ENCODE measurements at regions not wholly inside any gene's neighbourhood (a gene's known extent, or its start where the extent isn't known, plus 50 kb on each side); places are given as distances from the start of the nearest gene placed in this dataset.

DNA sequence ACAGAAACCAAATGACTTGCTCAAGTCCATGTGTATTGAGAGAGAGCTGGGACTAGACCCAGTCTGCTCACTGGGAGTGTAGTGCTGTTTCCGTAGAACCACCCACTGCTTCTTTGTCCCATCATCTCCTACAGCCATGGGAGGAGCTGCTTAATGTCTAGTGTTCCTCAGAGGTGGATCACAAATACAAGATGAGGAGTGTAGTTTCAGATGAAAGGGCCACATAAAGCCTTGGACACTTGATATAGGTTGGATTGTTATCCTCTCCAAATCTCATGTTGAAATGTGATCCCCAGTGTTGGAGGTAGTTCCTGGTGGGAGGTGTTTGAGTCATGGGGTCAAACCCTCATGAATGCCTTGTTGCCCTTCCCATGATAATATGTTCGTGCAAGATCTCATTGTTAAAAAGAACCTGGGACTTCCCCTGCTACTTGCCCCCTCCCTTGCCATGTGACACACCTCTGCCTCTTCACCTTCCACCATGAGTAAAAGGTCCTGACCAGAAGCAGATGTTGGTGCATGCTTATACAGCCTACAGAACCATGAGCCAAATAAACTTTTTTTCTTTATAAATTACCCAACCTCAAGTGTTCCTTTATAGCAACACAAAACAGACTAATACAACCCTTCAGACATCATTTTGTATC, 127.5 kb upstream of the DNAH14 start:
- ATAC-seq (ENCODE audit: low read depth) (no peak), DNase-seq (no peak)
- H4K20me1 ChIP-seq (ENCODE audit: insufficient read depth, low read length): no peaks in the 10 kb centered on the region
- no peak overlapping the region for H3K14ac ChIP-seq (replicated peaks; ENCODE audit: low read depth, low read length)
- H3K56ac ChIP-seq (ENCODE audit: extremely low read depth, insufficient read depth, low read length): no peak overlapping the region
- ChIA-PET CTCF (no interaction called here), POLR2A (ENCODE audit: unreplicated experiment) (no interaction called here)
- H3K4ac ChIP-seq (ENCODE audit: low read depth, low read length): no peak overlapping the region
- no peak overlapping the region for H3K27ac ChIP-seq (ENCODE audit: insufficient read depth, low read length)
- no peaks in the 10 kb centered on the region for H3K9me1 ChIP-seq (ENCODE audit: insufficient read depth, low read length)
- H4K8ac ChIP-seq (ENCODE audit: low read depth in 2 of 2, low read length in 2 of 2): no peak overlapping the region
- no peaks in the 10 kb centered on the region for H3K36me3 ChIP-seq (ENCODE audit: control insufficient read depth, insufficient read depth, low read length)
- H3K23ac ChIP-seq (ENCODE audit: low read depth, low read length): no peak overlapping the region
- H3K4me1 ChIP-seq (ENCODE audit: control insufficient read depth, insufficient read depth, low read length): no peaks in the 10 kb centered on the region
- H3K9ac ChIP-seq (ENCODE audit: low read depth, low read length): no peak overlapping the region
- no peak for TF ChIP-seq POLR2A (IDR thresholded peaks at IDR 0.05; ENCODE audit: low read depth, low read length)
- TF ChIP-seq RCOR1 (IDR thresholded peaks at IDR 0.05; ENCODE audit: insufficient replicate concordance, low read length): no peak
- no peak for TF ChIP-seq NFE2L2 (IDR thresholded peaks at IDR 0.05; ENCODE audit: low read depth, low read length)
- TF ChIP-seq, protein P1, sequence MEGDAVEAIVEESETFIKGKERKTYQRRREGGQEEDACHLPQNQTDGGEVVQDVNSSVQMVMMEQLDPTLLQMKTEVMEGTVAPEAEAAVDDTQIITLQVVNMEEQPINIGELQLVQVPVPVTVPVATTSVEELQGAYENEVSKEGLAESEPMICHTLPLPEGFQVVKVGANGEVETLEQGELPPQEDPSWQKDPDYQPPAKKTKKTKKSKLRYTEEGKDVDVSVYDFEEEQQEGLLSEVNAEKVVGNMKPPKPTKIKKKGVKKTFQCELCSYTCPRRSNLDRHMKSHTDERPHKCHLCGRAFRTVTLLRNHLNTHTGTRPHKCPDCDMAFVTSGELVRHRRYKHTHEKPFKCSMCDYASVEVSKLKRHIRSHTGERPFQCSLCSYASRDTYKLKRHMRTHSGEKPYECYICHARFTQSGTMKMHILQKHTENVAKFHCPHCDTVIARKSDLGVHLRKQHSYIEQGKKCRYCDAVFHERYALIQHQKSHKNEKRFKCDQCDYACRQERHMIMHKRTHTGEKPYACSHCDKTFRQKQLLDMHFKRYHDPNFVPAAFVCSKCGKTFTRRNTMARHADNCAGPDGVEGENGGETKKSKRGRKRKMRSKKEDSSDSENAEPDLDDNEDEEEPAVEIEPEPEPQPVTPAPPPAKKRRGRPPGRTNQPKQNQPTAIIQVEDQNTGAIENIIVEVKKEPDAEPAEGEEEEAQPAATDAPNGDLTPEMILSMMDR (conservative IDR thresholded peaks at IDR 0.05; ENCODE audit: low read depth, low read length): no peak
- TF ChIP-seq MAFK (IDR thresholded peaks at IDR 0.05; ENCODE audit: low read depth, low read length): no peak
- no peak for TF ChIP-seq MXI1 (IDR thresholded peaks at IDR 0.05; ENCODE audit: borderline replicate concordance, low read depth, low read length)
- TF ChIP-seq, protein P2, sequence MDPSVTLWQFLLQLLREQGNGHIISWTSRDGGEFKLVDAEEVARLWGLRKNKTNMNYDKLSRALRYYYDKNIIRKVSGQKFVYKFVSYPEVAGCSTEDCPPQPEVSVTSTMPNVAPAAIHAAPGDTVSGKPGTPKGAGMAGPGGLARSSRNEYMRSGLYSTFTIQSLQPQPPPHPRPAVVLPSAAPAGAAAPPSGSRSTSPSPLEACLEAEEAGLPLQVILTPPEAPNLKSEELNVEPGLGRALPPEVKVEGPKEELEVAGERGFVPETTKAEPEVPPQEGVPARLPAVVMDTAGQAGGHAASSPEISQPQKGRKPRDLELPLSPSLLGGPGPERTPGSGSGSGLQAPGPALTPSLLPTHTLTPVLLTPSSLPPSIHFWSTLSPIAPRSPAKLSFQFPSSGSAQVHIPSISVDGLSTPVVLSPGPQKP (IDR thresholded peaks at IDR 0.05; ENCODE audit: borderline replicate concordance, low read depth, low read length): no peak
- TF ChIP-seq CEBPB (IDR thresholded peaks at IDR 0.05; ENCODE audit: low read depth, low read length): no peak
- TF ChIP-seq FOS (IDR thresholded peaks at IDR 0.05; ENCODE audit: low read depth, low read length): no peak
- TF ChIP-seq RFX5 (IDR thresholded peaks at IDR 0.05; ENCODE audit: low read depth, low read length): no peak
- no peak for TF ChIP-seq MAZ (IDR thresholded peaks at IDR 0.05; ENCODE audit: borderline replicate concordance, low read depth, low read length)
- no peak for TF ChIP-seq RAD21 (IDR thresholded peaks at IDR 0.05; ENCODE audit: low read length)
- TF ChIP-seq, protein P3, sequence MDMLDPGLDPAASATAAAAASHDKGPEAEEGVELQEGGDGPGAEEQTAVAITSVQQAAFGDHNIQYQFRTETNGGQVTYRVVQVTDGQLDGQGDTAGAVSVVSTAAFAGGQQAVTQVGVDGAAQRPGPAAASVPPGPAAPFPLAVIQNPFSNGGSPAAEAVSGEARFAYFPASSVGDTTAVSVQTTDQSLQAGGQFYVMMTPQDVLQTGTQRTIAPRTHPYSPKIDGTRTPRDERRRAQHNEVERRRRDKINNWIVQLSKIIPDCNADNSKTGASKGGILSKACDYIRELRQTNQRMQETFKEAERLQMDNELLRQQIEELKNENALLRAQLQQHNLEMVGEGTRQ (IDR thresholded peaks at IDR 0.05; ENCODE audit: low read depth, low read length): no peak
- TF ChIP-seq BHLHE40 (IDR thresholded peaks at IDR 0.05; ENCODE audit: low read depth, low read length): no peak
- TF ChIP-seq SMC3 (IDR thresholded peaks at IDR 0.05; ENCODE audit: low read depth, low read length): no peak
- no peak overlapping the region for H3K4me2 ChIP-seq (ENCODE audit: low read depth, low read length)
- H2BK120ac ChIP-seq (ENCODE audit: low read depth, low read length): no peak overlapping the region
- intact Hi-C loops (cut with micrococcal nuclease): no loop called here
- H2AFZ ChIP-seq (replicated peaks; ENCODE audit: low read length, poor library complexity): no peak overlapping the region
- peaks cover 3% of the 10 kb centered on the region for H3K27me3 ChIP-seq (ENCODE audit: control insufficient read depth, insufficient read depth, low read length)
- no peaks in the 10 kb centered on the region for H3K9me3 ChIP-seq (ENCODE audit: control insufficient read depth, insufficient read depth, low read length)
- H3K4me3 ChIP-seq (ENCODE audit: insufficient read depth, low read depth, low read length): no peak overlapping the region
- H2BK20ac ChIP-seq (ENCODE audit: low read depth, low read length): no peak overlapping the region
- in situ Hi-C loops (cut with MboI; ENCODE audit: low sequenced_read_pairs): no loop called here
- dilution Hi-C loops (cut with HindIII; ENCODE audit: low sequenced_read_pairs, unreplicated experiment): no loop called here
- no peak overlapping the region for H4K91ac ChIP-seq (ENCODE audit: insufficient read depth, low read depth, low read length)
- H2AK5ac ChIP-seq (ENCODE audit: low read depth, low read length): no peak overlapping the region
- H2BK5ac ChIP-seq (ENCODE audit: low read depth, low read length, poor library complexity, severe bottlenecking): no peak overlapping the region
- no peak overlapping the region for H4K5ac ChIP-seq (ENCODE audit: low read depth, low read length)
- H3K18ac ChIP-seq (ENCODE audit: low read depth, low read length): no peak overlapping the region
- no CpG with 5 or more reads among the region's 2 CpGs for WGBS, 2 experiments (ENCODE audit: extremely low coverage in 2 of 2, insufficient read length in 1 of 2)
- no peaks in the 10 kb centered on the region for H3K79me1 ChIP-seq (ENCODE audit: low read depth in 1 of 2, low read length in 2 of 2)
- no peak overlapping the region for H2AK9ac ChIP-seq (replicated peaks; ENCODE audit: low read depth, low read length, poor library complexity)
- BruUV-seq (replicated peaks): no TSS peak
- no peak overlapping the region for H2BK15ac ChIP-seq (ENCODE audit: low read depth, low read length)

All from IMR-90 (cell line).